GM18511 (cell line): ENCODE measurements at regions not wholly inside any gene's neighbourhood (a gene's known extent, or its start where the extent isn't known, plus 50 kb on each side); places are given as distances from the start of the nearest gene placed in this dataset.

Experiments
- ATAC-seq: cut with Tn5 transposase; IDR thresholded peaks from one replicate; pipeline ENCODE4 v1.9.1; 2021; ENCODE audit warnings: mild to moderate bottlenecking, moderate library complexity; ENCODE audit not compliant: unreplicated experiment

- no peak for ATAC-seq
These were observed 107.0 kb downstream of the VEGFA start for GRCh38 chr6:43877036-43877435.

GRCh38 chr6:43876602-43877001 is 106.6 kb downstream of the VEGFA start:
- no peak for ATAC-seq

DNA sequence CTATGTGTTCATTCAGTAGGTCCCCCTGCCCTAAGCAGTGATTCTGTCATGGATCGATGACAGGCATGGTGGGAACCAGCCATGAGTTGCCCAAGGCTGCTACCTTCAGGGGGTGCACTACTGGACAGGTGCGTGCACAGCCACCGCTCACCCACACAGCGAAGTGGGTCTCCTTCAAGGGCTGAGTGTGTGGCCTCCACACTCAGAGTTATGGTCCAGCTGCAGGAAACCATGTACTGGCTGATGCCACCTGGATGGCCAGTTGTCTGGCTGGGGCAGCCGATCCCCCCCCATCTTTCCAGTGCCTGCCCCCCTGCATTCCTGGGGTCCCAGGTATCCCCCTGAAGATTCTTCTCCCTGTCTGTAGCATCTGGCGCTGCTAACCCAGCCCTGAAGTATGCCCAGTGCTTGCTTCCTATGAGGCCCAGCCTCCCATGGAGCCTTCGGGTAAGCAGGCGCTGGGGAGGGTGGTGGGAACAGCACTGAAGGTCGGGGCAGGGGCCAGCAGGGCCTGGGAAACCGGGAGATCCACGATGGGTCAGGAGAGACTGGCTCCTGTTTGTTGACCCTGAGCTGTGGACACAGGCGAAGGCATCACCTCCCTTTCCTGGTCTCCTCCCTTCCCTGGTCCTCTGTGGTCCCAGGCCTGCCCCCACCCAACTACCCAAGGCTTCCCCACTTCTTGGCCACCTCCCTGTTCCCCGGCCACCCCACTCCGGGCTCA is 106.0 kb downstream of the VEGFA start:
- no peak for ATAC-seq

DNA sequence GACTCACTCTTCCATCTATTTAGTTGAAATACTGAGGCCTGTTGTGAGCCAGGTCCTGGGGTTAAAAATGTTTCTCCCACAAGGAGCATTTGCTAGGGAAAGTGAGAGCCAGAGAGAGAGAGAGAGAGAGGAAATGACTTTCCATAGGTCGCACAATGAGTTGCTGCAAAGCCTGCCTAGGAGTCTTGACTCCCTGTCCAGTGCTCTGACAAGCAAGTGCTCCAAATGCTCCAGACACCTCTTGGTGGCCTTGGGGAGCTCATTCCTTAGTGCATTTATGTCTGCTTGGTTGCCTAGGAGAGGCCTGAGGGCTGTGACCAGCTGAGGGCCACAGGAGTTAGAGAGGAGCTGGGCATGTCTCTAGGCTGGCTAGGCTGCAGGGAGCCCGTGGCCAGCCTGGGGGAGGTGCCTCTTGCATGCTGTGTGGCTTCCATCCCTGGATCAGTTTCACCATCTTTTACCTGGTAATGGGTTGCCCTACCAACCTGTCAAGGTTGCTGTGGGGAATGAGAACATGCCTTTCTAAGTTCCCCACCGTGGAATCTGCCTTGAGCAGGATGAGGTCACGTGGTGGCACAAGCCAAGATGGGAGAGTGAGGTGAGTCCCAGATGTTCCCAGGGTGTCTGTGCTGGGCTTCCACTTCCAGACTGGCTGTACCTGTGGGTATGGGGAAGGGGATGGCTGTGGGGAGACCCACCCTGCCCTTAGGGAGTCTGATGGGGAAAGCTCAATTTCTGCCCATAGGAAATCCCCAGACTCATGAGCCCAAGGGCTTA is 105.0 kb downstream of the VEGFA start:
- no peak for ATAC-seq

DNA sequence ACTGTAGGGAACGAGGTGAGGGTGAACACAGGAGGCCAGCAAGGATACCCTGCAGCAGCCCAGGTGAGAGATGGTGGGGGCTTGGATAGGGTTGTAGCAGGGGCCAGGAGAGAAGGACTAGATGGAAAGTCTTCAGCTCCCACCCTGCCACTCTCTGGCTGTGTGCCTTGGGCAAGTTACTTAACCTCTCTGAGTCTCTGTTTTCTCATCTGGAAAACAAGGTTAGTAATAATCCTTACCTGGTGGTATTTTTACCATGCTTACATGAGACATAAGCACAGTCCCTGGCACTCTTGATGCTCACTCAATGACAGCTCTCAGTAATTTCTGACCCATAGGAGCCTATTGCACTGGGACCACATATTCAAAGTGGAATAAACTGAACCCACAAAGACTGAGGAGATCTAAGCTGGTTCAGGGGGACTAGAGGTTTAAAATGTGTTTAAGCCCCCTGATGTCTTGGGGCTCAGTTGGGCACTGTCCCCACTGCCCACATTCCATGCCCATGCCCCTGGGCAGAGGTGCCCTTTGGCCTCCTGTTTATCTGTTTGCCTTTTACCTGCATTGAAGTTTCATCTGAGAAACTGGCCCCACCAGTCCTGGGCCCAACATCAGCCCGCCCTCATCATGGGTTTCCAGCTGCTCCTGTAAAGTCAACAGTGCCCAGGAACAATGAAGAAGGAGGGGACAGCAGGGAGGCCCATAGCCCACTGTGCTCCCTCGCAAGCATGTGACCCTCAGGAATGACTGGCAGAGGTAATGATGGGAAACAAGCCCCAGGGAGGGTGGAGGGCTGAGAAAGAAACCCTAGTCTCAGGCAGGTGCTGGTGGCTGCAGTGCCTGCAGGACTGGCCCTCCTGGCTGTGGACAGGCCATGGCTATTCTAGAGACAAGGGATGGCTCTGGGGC is 104.0 kb downstream of the VEGFA start:
- ATAC-seq = no peak

- ATAC-seq = no peak
These were observed 101.9 kb downstream of the VEGFA start for GRCh38 chr6:43871933-43872332.

DNA sequence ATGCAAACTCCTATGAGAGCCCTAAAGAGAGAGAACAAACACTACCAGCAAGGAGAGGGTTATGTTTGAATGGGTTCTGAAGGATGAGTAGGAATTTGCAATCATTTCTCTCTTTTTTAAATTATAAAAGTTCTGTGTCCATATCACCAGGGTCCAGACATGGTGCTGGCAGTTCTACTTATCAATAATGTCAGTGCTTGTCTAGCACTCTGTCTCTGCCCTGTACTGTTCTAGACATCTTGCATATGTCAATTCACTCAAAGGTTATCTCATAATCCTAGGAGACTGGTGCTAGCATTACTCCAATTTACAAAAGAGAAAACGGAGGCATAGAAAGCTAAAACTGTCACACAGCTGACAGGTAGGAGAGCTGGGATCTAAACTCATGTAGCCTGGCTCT is 101.3 kb downstream of the VEGFA start:
- no peak for ATAC-seq

GRCh38 chr6:43870660-43871061 is 100.7 kb downstream of the VEGFA start:
- ATAC-seq = no peak

DNA sequence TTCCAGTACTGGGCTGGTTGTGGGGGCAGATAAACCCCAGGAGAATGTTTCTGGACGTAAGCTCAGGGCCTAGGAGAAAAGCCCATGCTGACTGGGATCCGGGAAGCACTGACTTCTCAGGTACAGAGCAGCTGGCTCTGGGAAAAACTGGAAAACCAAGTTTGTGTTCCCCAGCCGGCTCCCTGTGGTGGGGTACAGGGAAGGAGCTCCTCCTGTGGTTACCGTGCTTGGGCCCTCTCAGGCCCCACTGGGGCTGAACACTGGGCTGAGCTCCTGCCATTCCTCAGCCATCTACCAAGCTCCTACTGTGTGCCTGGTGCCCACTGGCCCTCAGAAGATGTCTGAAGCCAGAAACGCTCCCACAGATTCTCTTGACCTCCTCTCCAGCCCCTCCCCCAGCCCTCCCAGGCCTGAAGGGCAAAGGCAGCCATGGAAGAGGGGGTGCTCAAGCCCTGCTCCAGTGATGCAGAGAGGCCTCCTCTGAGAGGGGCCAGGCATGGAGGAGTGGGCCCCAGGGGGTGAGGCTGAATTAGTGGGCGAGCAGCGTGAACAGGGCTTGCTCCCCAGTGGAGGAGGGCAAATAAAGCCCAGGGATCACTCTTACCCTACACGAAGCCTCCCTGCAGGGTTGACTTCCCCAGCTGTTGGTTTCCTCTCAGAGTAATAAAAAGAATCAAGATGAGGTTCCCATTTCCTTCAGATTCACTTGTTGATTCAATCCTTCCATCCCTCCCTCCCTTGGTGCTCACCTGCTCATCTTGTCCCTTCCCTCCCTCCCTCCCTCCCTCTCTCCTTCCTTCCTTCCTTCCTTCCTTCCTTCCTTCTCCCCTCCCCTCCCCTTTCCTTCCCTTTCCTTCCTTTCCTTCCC is 100.0 kb downstream of the VEGFA start:
- ATAC-seq = no peak

- ATAC-seq = no peak
These were observed 99.2 kb downstream of the VEGFA start for GRCh38 chr6:43869079-43869710.

DNA sequence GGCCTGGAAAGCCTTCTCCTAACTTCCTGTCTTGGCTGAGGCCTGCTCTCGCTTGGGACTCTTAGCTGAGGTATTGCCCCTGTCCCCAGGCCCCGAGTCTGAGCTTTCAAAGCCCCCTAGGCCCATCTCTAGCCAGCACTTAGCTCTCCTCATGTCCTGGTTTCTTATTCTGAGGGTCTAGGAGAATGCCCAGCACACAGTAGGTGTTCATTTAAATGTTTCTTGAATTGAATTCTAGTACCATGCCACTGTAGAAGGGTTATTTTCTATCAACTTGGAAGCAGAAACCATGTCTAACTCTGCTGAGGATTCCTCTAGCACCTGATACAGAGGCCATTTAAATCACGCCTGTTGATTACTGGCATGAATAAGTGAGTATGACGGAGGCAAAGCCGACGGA is 98.5 kb downstream of the VEGFA start:
- ATAC-seq = no peak

DNA sequence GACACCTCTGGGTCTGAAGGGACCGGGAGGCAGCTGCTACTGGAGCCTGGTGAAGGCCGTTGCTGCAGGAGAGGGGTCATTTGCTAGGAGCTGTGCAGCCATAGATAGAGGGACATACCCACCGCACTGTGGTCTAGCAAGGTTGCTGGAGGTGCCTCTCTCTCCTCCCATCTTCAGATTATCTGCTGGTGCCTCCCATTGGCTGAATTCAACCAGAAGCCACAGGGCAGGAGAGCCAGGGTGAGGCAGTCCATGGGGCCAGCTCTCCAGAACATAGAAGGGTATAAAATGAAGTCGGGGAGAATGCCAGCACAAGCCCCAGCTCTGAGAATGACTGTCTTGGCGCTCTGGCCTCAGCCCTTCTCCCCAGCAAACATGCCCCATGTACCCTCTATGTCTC is 98.0 kb downstream of the VEGFA start:
- no peak for ATAC-seq

GRCh38 chr6:43867246-43867645 is 97.2 kb downstream of the VEGFA start:
- ATAC-seq = no peak

DNA sequence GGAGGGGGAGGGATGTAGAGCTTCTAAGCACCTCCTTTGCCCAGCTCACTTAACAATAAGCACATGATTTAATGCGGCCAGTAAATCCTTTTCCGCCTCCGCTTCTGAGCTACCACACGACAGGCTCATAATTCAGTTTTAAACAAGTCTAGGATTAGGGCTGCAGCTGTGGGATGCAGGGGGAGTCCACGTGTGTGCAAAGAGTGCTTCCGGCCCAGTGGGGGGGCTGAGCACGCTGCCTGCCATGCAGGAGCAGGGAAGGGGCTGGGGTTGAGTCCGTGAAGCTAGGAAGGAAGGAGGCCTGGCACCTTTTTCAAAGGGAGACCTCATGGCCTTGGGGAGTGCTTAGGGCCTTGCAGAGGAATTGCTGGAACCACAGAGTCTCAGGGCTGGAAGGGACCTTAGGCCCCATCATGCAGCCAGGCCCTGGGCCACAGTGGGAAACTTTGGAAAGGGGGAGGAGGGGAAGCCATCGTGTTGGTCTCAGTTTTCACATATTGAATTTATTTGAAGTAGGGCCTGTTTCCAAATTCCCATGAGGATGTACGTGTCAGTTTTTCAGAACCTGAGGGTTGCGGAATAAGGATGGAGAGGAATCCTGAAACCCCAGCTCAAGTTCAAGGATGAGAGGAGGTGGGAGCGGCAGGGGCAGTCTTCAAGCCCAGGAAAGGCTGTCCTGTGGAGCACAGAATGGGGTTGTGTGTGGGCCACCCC is 96.1 kb downstream of the VEGFA start:
- ATAC-seq = no peak

GRCh38 chr6:43865086-43865485 is 95.1 kb downstream of the VEGFA start:
- no peak for ATAC-seq

GRCh38 chr6:43862925-43863324 is 92.9 kb downstream of the VEGFA start:
- no peak for ATAC-seq

DNA sequence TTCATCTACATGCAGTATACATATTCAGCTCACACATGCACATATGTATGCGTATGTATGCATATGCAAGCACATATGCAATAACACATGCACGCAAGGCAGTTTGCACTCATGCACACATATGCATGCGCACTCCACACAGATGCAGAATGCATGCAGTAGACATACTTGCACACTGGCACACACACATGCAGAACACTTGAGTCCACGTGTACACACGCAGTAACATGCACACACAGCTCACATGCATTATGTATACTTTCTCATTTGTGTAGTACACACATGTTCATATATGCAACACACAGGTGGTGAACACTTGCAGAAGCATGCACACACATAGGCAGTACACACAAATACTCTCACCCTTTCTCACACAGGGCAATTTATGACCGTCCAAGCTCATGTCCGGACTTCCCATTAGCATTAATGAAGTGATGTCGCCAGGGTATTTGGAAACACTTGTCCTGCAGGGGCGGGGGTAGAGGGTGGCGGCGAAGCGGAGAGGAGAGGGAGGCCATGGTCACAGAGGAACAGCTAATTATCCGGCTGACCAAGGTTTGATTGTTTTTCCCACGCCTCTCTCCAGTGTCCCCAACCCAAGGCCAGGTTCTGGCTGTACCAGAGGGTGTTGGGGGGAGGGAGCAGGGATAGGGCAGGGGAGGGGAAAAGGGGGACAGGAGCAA is 91.3 kb downstream of the VEGFA start:
- no peak for ATAC-seq

DNA sequence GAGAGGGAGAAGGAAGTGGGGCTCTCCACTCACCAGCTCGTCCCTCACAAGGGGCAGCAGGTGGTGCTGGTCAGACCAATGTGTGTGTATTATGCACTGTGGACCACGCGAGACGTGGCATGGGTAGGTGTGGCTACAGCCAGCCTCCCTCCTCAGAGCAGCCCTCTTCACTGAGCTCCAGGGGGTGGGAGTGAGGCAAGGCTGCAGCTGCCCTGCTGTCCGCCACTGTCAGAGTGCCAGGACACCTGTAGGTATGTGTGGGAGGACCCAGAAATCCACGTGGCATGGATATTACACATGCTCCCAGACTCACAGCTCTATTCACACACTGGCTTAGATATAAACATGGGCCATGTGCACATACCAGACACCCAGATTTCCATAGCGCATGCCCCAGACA is 90.3 kb downstream of the VEGFA start:
- no peak for ATAC-seq

DNA sequence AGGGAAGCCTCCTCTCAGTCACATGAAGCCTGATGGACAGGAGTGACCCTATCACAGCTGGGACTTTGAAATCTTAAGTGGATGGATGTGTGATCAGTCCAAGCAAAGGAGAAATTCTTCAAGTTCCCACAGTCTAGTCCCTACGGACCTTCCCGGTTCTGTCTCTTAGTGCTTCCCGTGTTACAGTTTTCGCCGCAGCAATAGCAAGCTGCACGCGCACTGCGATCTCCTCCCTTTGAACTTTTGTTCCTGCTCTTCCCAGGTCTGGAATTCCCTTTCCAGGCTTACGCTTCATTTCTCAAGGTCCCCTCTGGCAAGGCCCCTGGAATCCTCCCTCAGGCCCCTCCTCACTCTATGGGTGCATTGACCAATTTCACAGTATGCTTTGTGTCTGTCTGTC is 89.2 kb downstream of the VEGFA start:
- ATAC-seq = no peak
